HG02852 (cell line): ENCODE measurements at regions not wholly inside any gene's neighbourhood (a gene's known extent, or its start where the extent isn't known, plus 50 kb on each side); places are given as distances from the start of the nearest gene placed in this dataset.
A peak's percentile ranks its signal among the peaks of the same experiment; 100 is the strongest.
"Not testable (repeated sequence)": the region's sequence is repeated elsewhere in the genome, so short reads cannot be mapped to it uniquely, and the experiment has no call there.

Experiments
- ATAC-seq: cut with Tn5 transposase; IDR thresholded peaks from one replicate; pipeline ENCODE4 v1.9.1; 2021; ENCODE audit warnings: mild to moderate bottlenecking, moderate library complexity; ENCODE audit not compliant: unreplicated experiment

DNA sequence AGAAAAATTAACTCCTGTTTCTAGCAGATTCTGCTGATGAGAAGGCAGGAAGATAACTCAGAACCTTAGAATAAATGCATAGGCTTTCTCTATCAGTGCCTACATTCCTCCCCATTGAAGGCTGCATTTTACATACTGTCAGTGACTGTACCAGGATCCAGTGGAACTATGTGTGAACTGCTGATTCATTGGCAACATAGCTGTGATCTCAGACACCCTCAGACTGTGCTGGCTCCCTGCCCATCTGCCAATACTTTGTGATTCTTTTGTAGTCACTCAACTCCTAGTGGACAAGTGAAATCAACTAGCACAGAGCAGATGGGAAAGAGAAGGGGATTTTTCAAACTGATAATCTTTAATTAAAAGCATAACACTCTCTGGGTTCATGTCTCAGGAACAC lies 375.8 kb downstream of the MDFIC start:
- no peak for ATAC-seq

DNA sequence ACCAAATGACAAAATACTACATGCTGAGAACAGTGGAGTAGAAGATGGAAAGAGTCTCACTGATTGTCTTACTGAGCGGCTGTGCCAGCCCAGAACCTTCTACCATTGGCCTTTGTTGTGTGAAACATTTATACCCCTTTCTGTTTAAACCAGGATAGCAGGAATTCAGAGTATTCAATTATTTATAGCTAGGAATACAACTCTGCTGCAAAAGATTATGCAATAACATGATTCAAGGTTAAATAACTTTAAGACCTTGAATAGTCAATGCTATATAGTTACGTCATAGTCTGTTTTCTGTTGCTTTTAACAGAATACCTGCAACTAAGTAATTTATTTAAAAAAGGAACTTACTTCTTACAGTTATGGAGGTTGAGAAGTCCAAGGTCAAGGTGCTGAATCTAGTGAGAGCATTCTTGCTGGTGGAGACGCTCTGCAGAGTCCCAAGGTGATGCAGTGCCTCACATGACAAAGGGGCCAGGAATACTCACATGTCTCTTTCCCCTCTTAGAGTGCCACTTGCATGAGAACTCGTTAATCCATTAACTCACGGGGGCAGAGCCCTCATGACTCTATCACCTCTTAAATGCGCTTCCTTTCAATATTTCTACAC lies 371.8 kb downstream of the MDFIC start:
- ATAC-seq: no peak

DNA sequence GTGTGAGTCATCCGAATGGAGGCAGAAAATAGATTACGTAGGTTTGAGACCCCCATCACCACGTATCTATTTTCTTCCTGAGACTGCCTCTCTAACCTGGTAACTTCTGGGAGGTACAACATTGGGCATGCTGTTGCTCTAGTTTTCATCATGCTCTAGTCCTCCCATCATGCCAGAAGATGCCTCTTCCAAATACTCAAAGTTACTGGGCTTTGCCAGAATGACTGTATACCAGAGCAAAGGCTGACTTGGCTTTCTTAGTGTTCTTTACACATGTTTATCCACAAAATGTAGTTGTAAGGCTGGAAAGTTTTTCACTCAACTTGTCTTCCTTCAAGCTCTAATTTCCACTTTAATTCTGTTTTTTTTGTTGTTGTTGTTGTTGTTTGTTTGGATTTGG lies 370.5 kb downstream of the MDFIC start:
- no peak for ATAC-seq

DNA sequence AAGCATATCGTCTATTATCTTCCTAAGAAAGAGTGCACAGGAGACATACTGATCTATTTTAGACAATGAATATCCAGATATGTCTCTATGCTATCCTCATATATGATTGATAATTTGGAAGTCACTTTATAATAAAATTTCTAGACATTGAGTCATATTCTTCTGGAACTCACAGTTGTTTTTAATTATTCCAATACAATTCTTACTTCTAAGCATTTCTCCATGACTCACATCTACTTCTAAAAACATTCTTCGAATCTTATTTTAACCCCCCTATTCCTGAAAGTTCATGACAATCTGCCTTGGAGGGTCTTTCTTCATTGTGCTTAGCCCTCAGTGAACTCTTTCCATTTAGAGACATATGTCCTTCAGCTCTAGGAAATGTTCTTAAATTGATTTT lies 368.1 kb downstream of the MDFIC start:
- no peak for ATAC-seq

DNA sequence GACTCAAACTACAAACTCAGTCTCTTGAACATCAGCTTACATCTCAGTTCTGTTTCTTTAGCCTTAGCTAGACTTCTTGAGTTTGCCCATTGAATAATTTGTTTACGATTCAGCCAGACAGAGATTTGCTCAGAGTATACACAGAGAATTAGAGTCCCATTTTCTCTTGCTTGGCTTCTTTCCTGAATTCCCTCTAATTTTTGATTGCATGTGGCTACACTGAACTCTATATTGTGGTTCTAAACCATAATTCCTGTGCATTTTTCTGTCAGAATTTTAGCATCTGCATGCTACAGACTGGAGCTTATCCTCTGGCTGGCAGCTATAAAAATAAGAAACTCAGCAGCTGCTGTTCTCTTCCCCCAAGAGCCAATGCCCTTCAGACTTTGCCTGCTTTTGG lies 354.9 kb downstream of the MDFIC start:
- ATAC-seq: no peak

DNA sequence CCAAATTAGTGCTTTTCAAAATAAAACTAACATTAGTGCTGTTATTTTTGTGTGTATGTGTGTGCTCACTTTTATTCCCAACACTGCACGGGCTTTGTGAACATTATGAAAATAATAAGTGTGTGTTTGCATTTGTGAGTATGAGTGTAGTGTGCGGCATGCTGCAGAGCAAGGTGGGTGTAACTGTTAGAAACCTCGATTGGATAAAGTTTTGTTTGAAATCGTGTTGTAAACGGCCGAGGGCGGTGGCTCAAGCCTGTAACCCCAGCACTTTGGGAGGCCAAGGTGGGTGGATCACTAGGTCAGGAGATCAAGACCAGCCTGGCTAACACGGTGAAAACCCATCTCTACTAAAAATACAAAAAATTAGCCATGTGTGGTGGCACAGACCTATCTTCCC lies 352.0 kb downstream of the MDFIC start:
- ATAC-seq: not testable (repeated sequence)

DNA sequence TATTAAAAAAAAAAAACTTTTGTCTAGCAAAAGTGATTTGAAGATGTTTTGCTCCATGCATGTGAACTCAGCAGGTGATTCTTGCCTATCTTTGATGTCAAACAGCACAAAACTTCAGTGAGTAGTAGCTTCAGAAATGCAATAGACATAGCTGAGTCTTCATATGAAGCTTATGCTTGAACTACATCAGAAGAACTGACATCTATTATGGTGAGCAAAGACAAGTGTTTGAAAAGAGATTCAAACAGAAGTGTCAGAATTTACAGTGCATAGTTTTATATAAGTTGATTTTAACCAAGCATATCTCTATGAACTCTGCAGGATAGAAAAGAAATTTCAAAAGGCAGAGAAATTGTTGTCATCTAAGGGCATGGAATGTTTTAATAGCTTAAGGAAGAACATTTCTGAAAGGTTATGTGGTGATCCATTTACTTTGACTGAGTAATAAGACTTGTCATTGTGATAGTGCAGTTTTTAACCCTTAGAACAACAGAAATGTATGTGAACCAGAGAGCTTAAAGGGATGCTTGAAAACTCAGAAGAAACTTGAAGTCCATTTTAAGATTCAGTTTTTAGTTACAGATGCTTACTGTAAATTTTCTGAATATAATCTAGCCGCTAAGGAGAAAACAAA lies 351.4 kb downstream of the MDFIC start:
- no peak for ATAC-seq

DNA sequence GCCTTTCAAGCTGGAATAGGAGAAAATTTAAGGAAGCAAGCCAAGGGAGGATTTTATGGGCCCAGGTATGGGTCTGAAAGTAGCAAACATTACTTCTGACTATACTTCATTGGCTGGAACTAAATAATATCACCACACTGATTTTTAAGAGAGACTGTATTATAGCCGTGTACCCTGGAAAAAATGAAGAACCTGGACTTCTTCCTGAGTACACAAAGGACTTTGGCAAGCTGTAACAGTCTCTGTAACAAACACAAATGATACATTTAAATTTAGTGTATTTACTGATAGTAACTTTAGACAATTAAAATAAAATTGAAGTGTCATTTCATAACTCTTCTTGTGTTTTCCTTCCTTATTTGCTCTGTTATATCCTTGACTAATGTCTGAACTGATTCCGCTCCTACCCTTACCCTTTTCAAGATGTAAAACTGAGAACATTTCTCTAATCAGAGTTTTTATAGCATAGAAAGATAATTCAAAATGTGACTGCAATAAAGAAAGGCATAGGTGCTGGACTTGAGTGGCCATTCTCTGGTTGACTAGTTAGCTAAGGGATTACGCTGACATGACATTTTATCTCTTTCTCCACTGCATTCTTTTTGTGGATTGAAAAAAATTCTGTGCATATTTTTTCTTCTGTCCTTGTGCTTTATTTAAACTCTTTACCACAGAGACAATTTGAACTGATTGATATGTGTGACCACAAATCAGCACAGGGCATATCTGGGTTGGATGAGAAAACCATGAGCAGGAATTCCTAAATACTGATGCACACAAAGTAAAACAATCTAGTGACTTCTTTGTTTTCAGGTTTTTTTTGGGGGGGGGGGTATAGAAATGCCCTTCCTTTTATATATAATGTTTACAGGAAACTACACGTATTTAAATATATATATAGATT lies 349.7 kb downstream of the MDFIC start:
- no peak for ATAC-seq

DNA sequence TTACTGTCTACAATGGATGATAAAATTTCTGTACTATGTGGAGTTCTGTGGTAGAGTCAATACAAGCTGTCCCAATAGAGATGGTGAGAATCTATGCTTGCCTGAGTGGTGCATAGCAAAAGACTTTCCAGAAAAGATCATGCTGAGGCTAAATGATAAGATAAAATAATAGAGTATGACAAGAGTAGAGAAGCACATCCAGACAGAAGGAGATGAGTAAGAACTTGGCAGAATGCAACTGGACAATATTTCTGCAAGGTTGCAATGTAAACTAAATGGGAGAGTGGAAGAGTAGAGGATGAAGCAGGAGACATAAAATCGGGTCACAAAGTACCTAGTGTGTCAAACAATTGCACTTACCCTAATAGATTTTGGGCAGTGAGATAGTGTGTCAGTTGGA lies 347.6 kb downstream of the MDFIC start:
- ATAC-seq: no peak

DNA sequence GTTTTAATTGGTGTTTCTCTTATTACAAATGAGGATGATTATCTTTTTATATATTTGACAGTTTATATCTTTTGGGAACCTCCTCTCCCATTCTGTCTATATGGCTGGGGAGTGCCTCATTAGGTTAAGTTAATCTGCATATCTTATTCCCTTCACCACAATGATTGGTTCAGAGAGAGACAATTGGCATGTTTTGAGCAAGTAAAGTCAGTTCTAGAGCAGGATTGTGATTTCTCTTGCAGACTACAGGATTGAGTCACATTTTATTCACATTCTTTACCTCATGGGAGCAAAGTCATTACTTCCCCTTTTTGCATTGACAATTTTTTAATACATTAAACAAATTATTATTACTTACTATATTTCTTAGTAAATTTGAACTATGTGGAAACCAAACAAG lies 345.6 kb downstream of the MDFIC start:
- ATAC-seq: peak; percentile 59

DNA sequence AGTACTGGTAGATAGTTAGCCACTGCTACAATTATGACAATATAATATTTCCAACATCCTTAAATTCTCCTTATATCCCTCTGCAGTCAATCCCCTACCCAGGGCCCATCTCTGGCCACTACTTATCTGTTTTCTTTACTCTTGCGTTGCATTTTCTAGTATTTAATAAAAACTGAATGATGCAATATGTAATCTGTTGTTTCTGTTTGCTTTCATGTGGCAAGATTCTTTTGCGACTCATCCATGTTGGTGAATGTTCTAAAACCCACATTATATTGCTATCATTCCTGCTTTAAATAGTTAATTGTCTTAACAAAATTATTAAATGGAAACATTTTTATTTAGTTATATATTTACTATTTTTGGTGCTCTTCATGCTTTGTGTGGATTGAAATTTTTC lies 338.5 kb downstream of the MDFIC start:
- no peak for ATAC-seq

DNA sequence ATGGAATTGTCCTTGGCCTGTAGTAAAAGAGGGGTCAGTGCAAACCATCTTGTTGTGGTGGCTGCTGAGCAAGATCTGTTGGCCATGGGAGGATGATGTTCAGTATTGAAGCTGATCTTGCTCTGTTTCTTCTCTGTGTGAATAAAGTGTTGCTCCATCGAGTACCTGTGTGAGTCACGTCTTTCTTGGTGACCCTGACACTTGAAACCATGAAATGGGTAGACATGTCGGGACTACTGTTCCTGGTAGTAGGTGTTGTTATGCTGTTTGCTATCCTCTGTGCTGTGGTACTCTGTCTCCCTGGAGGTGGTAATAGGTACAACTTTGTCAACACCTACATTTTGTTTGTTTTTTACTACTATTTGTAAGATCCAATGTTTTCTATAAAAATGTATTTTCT lies 330.6 kb downstream of the MDFIC start:
- no peak for ATAC-seq

DNA sequence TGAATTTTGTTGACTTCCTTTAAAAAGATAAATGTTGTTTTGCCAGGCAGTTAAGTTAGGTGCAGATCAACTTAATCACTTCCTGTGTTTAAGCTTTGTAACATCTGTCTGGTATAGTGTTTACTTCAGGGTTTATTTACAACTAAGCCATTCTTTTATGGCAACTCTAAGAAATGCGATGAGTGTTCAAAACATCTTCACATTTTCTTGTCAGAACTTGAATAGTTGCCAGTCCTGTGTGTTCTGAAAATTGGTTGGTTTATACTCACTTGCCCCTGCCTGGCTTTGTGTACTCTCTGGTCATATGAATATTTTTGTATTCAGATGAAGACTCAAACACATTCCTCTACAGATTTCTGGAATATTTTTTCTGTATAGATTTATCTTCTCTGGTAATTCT lies 327.2 kb downstream of the MDFIC start:
- no peak for ATAC-seq

DNA sequence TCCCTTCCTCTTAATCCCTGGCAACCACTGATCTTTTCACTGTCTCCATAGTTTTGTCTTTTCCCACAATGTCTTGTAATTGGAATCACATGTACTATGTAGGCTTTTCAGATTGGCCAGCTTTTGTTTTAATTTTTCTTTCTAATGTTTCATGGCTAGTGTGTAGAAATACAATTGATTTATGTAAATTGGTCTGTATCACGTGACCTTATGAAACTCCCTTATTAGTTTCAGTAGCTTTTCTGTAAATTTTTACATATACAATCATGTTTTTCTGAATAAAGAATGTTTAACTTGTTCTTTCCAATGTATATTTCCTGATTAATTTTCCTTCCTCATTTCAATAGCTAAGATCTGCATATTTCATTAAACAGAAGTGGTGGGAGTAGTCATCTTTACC lies 319.3 kb downstream of the MDFIC start:
- ATAC-seq: no peak

DNA sequence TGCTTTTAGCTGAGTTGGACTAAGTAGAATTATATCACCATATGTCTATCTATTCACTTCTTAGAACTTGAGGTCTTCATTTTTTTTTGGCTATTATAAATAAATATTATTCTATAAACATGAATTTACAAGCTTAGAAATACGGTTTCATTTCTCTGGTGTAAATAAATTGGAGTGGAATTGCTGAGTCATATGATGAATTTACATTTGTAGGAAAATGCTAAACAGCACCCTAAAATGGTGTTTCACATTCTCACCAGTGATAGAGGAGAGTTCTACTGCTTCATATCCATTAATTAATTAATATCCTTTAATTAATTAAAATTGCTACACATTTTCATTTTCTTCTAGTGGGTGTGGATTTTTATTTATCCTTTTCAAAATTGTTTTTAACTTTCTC lies 318.3 kb downstream of the MDFIC start:
- no peak for ATAC-seq

DNA sequence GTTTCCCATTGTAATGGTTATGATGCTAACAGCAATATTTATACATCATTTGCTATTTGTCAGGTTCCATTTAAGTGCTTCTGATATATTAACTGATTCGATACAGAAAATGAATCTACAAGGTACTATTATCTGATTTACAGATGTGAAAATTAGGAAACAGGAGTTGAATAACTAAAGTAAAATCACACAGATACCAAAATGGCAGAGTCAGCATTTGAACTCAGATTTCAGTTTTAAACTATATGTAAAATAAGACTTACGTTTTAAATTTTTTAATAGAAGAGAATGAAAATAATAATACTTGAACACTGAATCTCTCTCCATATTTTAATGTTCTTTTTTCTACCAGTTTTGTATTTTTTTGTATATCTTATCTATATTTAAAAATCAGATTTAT lies 313.2 kb downstream of the MDFIC start:
- ATAC-seq: no peak

DNA sequence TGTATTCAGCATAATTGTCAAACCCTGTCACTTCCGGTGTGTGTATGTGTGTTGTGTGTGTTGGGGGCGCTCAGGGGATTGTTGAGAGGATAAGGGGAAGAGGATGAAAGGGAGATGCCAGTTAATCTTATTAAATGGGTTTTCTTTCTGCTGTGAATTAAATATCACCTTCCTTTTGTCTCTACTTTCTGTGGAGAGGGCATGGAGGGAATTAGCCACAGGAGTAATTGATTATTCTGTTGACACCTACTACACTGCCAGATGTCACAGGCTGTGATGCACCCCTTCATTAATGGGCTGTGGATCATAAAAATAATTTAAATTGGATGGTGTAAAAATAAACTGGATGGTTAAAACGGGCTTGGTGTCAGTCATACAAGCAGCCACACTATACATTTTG lies 311.9 kb downstream of the MDFIC start:
- ATAC-seq: no peak

DNA sequence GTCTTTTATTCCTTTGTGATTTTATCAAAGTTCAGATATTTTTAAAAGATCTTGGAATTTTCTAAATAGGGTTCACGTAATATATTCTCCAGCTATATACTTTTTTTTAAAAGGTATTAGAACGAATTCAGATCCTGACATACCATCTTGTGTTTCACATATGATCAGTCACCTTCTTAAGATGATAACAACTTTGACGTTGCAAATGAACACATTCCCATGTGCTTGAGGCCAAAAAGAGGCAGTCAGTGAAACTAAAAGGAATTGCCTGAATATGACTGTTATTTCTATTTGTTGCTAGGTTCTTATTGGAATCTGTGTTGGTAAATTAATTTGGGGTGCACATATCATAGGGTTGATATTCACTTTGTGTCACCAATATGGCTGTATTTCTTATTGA lies 310.1 kb downstream of the MDFIC start:
- no peak for ATAC-seq

DNA sequence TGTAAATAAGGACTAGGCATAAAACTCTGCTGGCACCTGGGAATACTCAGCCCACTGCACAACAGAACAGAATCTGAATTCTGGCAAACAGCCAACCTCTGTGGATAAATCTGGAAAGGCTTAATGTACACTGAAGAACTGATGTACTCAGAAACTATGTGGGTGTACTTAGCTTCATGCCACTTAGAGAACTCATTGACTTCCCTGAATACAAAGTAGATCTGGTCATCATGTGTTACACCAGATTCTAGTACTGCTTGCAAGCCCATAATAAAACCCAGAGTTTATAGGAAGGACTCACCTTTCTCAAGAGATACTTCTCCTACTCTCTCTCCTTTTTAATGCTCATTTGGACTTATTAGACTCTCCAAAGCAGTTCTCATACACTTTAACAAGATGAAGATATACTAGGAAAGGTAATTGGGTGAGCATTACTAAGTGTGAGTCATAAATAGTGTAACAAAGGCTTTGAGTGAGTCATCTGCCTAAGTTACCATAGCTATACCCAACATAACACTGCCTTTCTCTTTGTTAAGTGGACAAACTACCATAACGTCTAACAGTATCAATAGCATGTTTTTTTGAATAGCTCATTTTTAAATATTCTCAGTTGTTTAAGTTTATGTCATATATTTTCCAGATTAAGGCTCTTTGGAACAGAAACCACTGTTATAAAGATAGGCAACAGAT lies 309.1 kb downstream of the MDFIC start:
- ATAC-seq: peak; percentile 67

DNA sequence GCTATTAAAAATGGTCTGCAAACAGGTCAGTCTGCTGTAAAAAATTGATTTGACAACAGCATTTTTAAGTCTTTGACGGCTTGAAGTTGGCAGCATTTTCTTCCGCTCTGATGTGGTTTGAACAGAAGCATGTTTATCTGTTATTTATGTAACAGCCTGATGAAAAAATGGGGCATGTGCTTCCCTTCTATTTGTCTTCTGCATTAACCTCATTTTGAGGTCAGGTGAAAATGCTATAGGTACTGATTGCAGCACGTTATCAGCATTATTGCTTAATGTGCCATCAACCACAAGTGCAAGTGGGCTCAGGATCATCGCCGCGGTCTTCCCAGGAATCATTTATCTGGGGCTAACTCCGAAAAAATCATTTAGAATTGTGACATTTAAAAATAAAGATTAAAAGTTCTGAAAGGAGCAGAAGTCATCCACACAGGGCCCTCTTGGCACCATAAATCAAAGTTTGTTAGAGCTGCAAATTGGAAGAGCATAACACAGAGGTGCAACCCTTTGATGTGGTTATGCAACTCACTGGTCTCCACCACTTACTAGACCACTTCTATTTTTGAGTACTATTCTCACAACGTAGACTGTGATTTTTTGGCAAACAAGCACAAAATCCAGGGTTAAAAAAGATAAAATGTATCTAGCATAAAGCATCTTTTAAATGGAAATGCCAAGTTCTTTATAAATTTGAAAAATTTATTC lies 307.7 kb downstream of the MDFIC start:
- peak; percentile 59 for ATAC-seq
